ENCODE measurements at regions not wholly inside any gene's neighbourhood (a gene's known extent, or its start where the extent isn't known, plus 50 kb on each side); places are given as distances from the start of the nearest gene placed in this dataset.

- no peak for DNase-seq (ENCODE audit: low spot score)
Observed at GRCh38 chr7:36096460-36097095, 56.5 kb upstream of the EEPD1 start.

- DNase-seq (ENCODE audit: low spot score): no peak
Observed at GRCh38 chr7:36098096-36098495, 55.0 kb upstream of the EEPD1 start.

DNA sequence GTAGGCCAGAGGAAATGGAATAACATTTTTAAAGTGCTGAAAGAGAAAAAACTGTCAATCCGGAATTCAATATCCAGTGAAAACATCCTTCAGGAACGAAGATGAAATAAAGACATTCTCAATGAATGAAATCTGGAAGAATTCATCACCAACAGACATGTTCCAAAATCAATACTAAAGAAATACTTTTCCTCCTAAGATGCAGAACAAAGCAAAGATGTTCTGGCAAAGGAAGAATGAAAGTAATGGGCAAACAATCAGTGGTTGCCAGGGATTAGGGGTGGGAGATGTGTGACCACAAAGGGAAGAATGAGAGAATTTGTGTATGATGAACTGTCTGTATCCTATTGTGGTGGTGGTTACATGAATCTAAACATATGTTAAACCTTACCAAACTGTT is 52.8 kb upstream of the EEPD1 start:
- no peak for DNase-seq (ENCODE audit: low spot score)

- DNase-seq (ENCODE audit: low spot score): no peak
Observed at GRCh38 chr7:36100634-36101033, 52.4 kb upstream of the EEPD1 start.
